ENCODE measurements at regions not wholly inside any gene's neighbourhood (a gene's known extent, or its start where the extent isn't known, plus 50 kb on each side); places are given as distances from the start of the nearest gene placed in this dataset.

DNA sequence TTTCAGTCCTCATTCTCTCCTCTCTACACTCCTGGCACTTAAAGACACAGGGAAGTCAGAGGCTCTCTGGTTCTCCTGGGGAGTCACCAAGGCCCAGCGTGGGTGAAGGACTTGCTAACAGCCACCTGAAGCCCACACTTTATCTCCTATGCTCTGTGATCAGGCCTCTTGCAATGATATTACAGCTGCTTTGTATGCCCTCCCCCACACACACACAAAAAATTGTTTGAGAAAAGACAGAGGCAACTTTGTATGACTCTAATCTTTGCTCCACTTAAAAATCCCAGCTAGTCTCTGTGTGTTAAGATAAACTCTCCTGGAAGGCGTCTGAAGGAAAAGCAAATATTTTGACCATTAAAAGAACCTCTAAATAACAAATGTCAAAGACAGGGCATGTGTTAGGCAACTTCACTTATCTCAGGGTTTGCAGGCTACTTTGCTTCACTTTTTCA lies 507.2 kb downstream of the TNS3 start:
- DNase-seq (ENCODE audit: low spot score) = no peak
- Histone ChIP-seq H3K36me3 (ENCODE audit: control insufficient read depth in 4 of 4, insufficient read depth in 3 of 4, low read depth in 1 of 4, low read length in 3 of 4) (no peaks in the 10 kb centered on the region), H3K27me3 (ENCODE audit: control insufficient read depth in 4 of 4, insufficient read depth in 4 of 4, low read length in 3 of 4) (no peaks in the 10 kb centered on the region), H3K9ac (ENCODE audit: low read depth in 1 of 2, low read length in 2 of 2) (no peak overlapping the region), H3K27ac (ENCODE audit: low read depth in 1 of 2, low read length in 2 of 2) (no peak overlapping the region), H3K9me3 (ENCODE audit: control insufficient read depth in 4 of 4, low read length in 3 of 4) (no peaks in the 10 kb centered on the region), H3K4me1 (ENCODE audit: control insufficient read depth in 4 of 4, insufficient read depth in 4 of 4, low read length in 3 of 4) (no peaks in the 10 kb centered on the region), H3K4me3 (ENCODE audit: low read depth in 1 of 3, low read length in 3 of 3) (no peak overlapping the region)
- WGBS = 65% methylated on average over 2 of the region's 2 CpGs
- no peak for TF ChIP-seq JUND (IDR thresholded peaks at IDR 0.05)
- TF ChIP-seq, protein P1, sequence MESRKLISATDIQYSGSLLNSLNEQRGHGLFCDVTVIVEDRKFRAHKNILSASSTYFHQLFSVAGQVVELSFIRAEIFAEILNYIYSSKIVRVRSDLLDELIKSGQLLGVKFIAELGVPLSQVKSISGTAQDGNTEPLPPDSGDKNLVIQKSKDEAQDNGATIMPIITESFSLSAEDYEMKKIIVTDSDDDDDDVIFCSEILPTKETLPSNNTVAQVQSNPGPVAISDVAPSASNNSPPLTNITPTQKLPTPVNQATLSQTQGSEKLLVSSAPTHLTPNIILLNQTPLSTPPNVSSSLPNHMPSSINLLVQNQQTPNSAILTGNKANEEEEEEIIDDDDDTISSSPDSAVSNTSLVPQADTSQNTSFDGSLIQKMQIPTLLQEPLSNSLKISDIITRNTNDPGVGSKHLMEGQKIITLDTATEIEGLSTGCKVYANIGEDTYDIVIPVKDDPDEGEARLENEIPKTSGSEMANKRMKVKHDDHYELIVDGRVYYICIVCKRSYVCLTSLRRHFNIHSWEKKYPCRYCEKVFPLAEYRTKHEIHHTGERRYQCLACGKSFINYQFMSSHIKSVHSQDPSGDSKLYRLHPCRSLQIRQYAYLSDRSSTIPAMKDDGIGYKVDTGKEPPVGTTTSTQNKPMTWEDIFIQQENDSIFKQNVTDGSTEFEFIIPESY (IDR thresholded peaks at IDR 0.05) = no peak
- TF ChIP-seq RXRA (IDR thresholded peaks at IDR 0.05) = peak in 1 of 2 donors; percentile 27
- TF ChIP-seq SP1 (IDR thresholded peaks at IDR 0.05) = peak; percentile 22
- peak; percentile 81 for TF ChIP-seq NR2F2 (IDR thresholded peaks at IDR 0.05)
- TF ChIP-seq RAD21 (IDR thresholded peaks at IDR 0.05) = peak; percentile 18 to 19
- TF ChIP-seq, protein P2, sequence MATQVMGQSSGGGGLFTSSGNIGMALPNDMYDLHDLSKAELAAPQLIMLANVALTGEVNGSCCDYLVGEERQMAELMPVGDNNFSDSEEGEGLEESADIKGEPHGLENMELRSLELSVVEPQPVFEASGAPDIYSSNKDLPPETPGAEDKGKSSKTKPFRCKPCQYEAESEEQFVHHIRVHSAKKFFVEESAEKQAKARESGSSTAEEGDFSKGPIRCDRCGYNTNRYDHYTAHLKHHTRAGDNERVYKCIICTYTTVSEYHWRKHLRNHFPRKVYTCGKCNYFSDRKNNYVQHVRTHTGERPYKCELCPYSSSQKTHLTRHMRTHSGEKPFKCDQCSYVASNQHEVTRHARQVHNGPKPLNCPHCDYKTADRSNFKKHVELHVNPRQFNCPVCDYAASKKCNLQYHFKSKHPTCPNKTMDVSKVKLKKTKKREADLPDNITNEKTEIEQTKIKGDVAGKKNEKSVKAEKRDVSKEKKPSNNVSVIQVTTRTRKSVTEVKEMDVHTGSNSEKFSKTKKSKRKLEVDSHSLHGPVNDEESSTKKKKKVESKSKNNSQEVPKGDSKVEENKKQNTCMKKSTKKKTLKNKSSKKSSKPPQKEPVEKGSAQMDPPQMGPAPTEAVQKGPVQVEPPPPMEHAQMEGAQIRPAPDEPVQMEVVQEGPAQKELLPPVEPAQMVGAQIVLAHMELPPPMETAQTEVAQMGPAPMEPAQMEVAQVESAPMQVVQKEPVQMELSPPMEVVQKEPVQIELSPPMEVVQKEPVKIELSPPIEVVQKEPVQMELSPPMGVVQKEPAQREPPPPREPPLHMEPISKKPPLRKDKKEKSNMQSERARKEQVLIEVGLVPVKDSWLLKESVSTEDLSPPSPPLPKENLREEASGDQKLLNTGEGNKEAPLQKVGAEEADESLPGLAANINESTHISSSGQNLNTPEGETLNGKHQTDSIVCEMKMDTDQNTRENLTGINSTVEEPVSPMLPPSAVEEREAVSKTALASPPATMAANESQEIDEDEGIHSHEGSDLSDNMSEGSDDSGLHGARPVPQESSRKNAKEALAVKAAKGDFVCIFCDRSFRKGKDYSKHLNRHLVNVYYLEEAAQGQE (IDR thresholded peaks at IDR 0.05) = no peak

DNA sequence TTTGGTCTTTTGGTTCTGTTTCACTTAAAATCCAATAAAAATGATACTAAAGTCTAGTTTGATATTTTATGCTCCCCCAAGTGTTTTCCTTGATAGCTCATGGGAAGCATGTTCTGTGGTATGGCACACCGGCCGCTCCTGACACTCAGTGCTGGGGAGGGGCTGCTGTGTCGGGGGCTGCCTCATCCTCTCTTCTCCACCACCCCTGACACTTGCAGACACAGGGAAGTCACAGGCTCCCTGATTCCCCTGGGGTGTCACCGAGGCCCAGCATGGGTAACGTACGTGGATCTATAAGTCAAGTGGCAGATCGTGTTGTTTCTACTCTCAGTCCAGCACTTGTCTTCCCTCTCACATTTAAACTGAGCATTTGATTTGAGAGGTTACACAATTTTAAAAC lies 508.6 kb downstream of the TNS3 start:
- Histone ChIP-seq H3K4me3 (ENCODE audit: low read depth in 1 of 3, low read length in 3 of 3) (no peak overlapping the region), H3K36me3 (ENCODE audit: control insufficient read depth in 4 of 4, insufficient read depth in 3 of 4, low read depth in 1 of 4, low read length in 3 of 4) (no peaks in the 10 kb centered on the region), H3K27ac (ENCODE audit: low read depth in 1 of 2, low read length in 2 of 2) (no peak overlapping the region), H3K4me1 (ENCODE audit: control insufficient read depth in 4 of 4, insufficient read depth in 4 of 4, low read length in 3 of 4) (no peaks in the 10 kb centered on the region), H3K9ac (ENCODE audit: low read depth in 1 of 2, low read length in 2 of 2) (no peak overlapping the region), H3K27me3 (ENCODE audit: control insufficient read depth in 4 of 4, insufficient read depth in 4 of 4, low read length in 3 of 4) (no peaks in the 10 kb centered on the region), H3K9me3 (ENCODE audit: control insufficient read depth in 4 of 4, low read length in 3 of 4) (no peaks in the 10 kb centered on the region)
- no peak for TF ChIP-seq RXRA (IDR thresholded peaks at IDR 0.05)
- no peak for TF ChIP-seq HNF4G (IDR thresholded peaks at IDR 0.05)
- no peak for TF ChIP-seq JUND (IDR thresholded peaks at IDR 0.05)
- WGBS = 97% methylated on average over 7 of the region's 7 CpGs
- no peak for DNase-seq (ENCODE audit: low spot score)

DNA sequence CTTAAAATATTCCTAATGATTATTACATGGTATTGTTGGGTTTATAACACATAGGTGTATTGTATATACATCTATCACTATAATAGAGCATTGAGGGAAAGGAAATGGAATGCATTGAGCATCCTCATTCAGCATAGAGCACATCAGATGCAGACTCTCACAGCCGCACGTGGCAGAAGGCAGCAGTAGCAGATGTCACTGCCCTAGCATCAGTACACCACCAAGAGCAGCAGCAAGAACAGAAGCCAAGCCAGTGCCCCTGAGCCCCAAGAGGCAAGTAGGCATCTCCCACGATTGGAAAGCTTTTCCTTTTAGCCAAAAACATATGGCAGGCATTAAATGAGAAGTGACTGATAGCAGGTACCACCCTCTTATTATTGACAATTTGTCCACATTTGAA lies 510.0 kb downstream of the TNS3 start:
- H3K9ac ChIP-seq (ENCODE audit: low read depth in 1 of 2, low read length in 2 of 2) = no peak overlapping the region
- no peaks in the 10 kb centered on the region for H3K9me3 ChIP-seq (ENCODE audit: control insufficient read depth in 4 of 4, low read length in 3 of 4)
- no peaks in the 10 kb centered on the region for H3K4me1 ChIP-seq (ENCODE audit: control insufficient read depth in 4 of 4, insufficient read depth in 4 of 4, low read length in 3 of 4)
- no peak for DNase-seq (ENCODE audit: low spot score)
- H3K27ac ChIP-seq (ENCODE audit: low read depth in 1 of 2, low read length in 2 of 2) = no peak overlapping the region
- H3K36me3 ChIP-seq (ENCODE audit: control insufficient read depth in 4 of 4, insufficient read depth in 3 of 4, low read depth in 1 of 4, low read length in 3 of 4) = no peaks in the 10 kb centered on the region
- H3K27me3 ChIP-seq (ENCODE audit: control insufficient read depth in 4 of 4, insufficient read depth in 4 of 4, low read length in 3 of 4) = no peaks in the 10 kb centered on the region
- no peak overlapping the region for H3K4me3 ChIP-seq (ENCODE audit: low read depth in 1 of 3, low read length in 3 of 3)
- WGBS = 81% methylated on average over 3 of the region's 3 CpGs
- TF ChIP-seq FOXA2 (IDR thresholded peaks at IDR 0.05) = no peak
- TF ChIP-seq, protein P3, sequence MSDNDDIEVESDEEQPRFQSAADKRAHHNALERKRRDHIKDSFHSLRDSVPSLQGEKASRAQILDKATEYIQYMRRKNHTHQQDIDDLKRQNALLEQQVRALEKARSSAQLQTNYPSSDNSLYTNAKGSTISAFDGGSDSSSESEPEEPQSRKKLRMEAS (IDR thresholded peaks at IDR 0.05) = no peak
- no peak for TF ChIP-seq RXRA (IDR thresholded peaks at IDR 0.05)
- no peak for TF ChIP-seq FOXA1 (IDR thresholded peaks at IDR 0.05)
- TF ChIP-seq NR2F2 (IDR thresholded peaks at IDR 0.05) = no peak
- no peak for TF ChIP-seq TAF1 (conservative IDR thresholded peaks at IDR 0.05)
- TF ChIP-seq, protein P1 (IDR thresholded peaks at IDR 0.05) = no peak
- no peak for TF ChIP-seq RAD21 (IDR thresholded peaks at IDR 0.05)
- TF ChIP-seq, protein P4, sequence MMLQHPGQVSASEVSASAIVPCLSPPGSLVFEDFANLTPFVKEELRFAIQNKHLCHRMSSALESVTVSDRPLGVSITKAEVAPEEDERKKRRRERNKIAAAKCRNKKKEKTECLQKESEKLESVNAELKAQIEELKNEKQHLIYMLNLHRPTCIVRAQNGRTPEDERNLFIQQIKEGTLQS (IDR thresholded peaks at IDR 0.05) = no peak
- TF ChIP-seq EGR1 (IDR thresholded peaks at IDR 0.05; ENCODE audit: low read depth in 2 of 2) = no peak
- TF ChIP-seq, protein P5, sequence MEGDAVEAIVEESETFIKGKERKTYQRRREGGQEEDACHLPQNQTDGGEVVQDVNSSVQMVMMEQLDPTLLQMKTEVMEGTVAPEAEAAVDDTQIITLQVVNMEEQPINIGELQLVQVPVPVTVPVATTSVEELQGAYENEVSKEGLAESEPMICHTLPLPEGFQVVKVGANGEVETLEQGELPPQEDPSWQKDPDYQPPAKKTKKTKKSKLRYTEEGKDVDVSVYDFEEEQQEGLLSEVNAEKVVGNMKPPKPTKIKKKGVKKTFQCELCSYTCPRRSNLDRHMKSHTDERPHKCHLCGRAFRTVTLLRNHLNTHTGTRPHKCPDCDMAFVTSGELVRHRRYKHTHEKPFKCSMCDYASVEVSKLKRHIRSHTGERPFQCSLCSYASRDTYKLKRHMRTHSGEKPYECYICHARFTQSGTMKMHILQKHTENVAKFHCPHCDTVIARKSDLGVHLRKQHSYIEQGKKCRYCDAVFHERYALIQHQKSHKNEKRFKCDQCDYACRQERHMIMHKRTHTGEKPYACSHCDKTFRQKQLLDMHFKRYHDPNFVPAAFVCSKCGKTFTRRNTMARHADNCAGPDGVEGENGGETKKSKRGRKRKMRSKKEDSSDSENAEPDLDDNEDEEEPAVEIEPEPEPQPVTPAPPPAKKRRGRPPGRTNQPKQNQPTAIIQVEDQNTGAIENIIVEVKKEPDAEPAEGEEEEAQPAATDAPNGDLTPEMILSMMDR (IDR thresholded peaks at IDR 0.05; ENCODE audit: low read depth, low read length, missing input control) = no peak
- TF ChIP-seq GABPA (IDR thresholded peaks at IDR 0.05 in 1 of 2, conservative IDR thresholded peaks at IDR 0.05 in 1 of 2) = no peak
- no peak for TF ChIP-seq JUND (IDR thresholded peaks at IDR 0.05)

Data from liver (tissue), 8 donors.